K562 (cell line): ENCODE measurements at regions not wholly inside any gene's neighbourhood (a gene's known extent, or its start where the extent isn't known, plus 50 kb on each side); places are given as distances from the start of the nearest gene placed in this dataset.

Experiments
- ATAC-seq: fragments of 200-7000 bp; cut with Tn5 transposase; 3 replicates; pipeline ENCODE4 v1.9.1; 2020; ENCODE audit warnings: moderate library complexity
- BruUV-seq: library from RNA; stranded (reverse); fragments of 400-500 nt; replicated peaks from 2 replicates; lab custom pipeline; 2021; lab: Mats Ljungman, UMichigan
- CTCF ChIA-PET: fragments of 300-600 bp; formaldehyde crosslinking; extraction: SDS; loops from one replicate; lab custom pipeline; 2021; ENCODE audit warnings: low intra/inter-chr PET ratio; lab: Yijun Ruan, JAX
- POLR2A ChIA-PET: fragments of 300-600, 350-650 bp; sonication (Branson Sonifier 250); formaldehyde crosslinking; extraction: SDS; loops from one replicate; lab custom pipeline; 2021; ENCODE audit warnings: antibody characterized with exemption, inconsistent platforms; lab: Yijun Ruan, JAX
- DNase-seq, 4 experiments: peaks; one replicate each; pipeline versions ENCODE4 v3.0.0 to v3.0.0-alpha.2; 2011 to 2018; ENCODE audit warnings: low spot score in 3 of 4, mixed read lengths in 3 of 4; ENCODE audit errors: extremely low read depth in 1 of 4
- FAIRE-seq: peaks from 2 replicates; lab custom pipeline; 2011; peaks lifted over from hg19 to GRCh38; lab: Jason Lieb, UNC
- H2AFZ ChIP-seq: 2 replicates; pipeline ENCODE4 v1.6.0; 2011; ENCODE audit warnings: low read depth, low read length, control low read depth, inconsistent platforms
- H3K27ac ChIP-seq: fragments of 200-600 bp; 3 replicates; pipeline ENCODE4 v1.8.0; 2011; ENCODE audit warnings: low read depth, mild to moderate bottlenecking, control low read depth, inconsistent platforms, low read length, moderate library complexity, mixed read lengths; ENCODE audit errors: extremely low read depth
- H3K27me3 ChIP-seq, 2 experiments: fragments of 300-600 bp in 1 of 2; 2 replicates in 1 of 2; 3 replicates in 1 of 2; pipeline versions ENCODE4 v1.6.0 to v1.8.0; 2011; ENCODE audit warnings: inconsistent platforms in 2 of 2, low read length in 2 of 2, mild to moderate bottlenecking in 1 of 2, mixed read lengths in 1 of 2, moderate library complexity in 1 of 2; ENCODE audit not compliant: control insufficient read depth in 2 of 2, insufficient read depth in 2 of 2
- H3K36me3 ChIP-seq: fragments of 300-600 bp; 3 replicates; pipeline ENCODE4 v1.8.0; 2011; ENCODE audit warnings: mild to moderate bottlenecking, low read length, inconsistent platforms; ENCODE audit not compliant: control insufficient read depth, insufficient read depth
- H3K4me1 ChIP-seq, 2 experiments: fragments of 200-600 bp in 1 of 2; replicated peaks in 1 of 2; 2 replicates in 1 of 2; 3 replicates in 1 of 2; pipeline versions ENCODE4 v1.5.1 to v1.8.0; 2011; ENCODE audit warnings: inconsistent platforms in 2 of 2, low read length in 2 of 2, mild to moderate bottlenecking in 1 of 2, mixed read lengths in 1 of 2, moderate library complexity in 1 of 2; ENCODE audit not compliant: control insufficient read depth in 2 of 2, insufficient read depth in 2 of 2
- H3K4me2 ChIP-seq: 2 replicates; pipeline ENCODE4 v1.6.1; 2011; ENCODE audit warnings: low read length, control low read depth, inconsistent platforms, mixed read lengths; ENCODE audit not compliant: insufficient read depth
- H3K4me3 ChIP-seq: fragments of 200-600 bp; sonication (generic), shearing (Covaris generic); 2 replicates; pipeline ENCODE4 v1.5.1; 2016; ENCODE audit warnings: control low read depth, inconsistent platforms
- H3K79me2 ChIP-seq: fragments of 200-600 bp; 3 replicates; pipeline ENCODE4 v1.8.0; 2011; ENCODE audit warnings: low read length, inconsistent platforms; ENCODE audit not compliant: control insufficient read depth, insufficient read depth
- H3K9ac ChIP-seq, 2 experiments: 2 replicates each; pipeline versions ENCODE4 v1.6.0 to v1.6.1; 2011; ENCODE audit warnings: low read depth in 2 of 2, low read length in 2 of 2, control low read depth in 1 of 2, inconsistent platforms in 1 of 2, mild to moderate bottlenecking in 1 of 2, mixed read lengths in 1 of 2; ENCODE audit not compliant: insufficient read depth in 1 of 2
- H3K9me1 ChIP-seq: one replicate; pipeline ENCODE4 v1.6.0; 2011; ENCODE audit warnings: inconsistent platforms, mild to moderate bottlenecking, low read length, moderate library complexity; ENCODE audit not compliant: control insufficient read depth, insufficient read depth
- H3K9me3 ChIP-seq: replicated peaks from 2 replicates; pipeline ENCODE4 v1.5.1; 2011; ENCODE audit warnings: low read depth, low read length, inconsistent platforms; ENCODE audit not compliant: control insufficient read depth, insufficient read depth
- H4K20me1 ChIP-seq: replicated peaks from 2 replicates; pipeline ENCODE4 v1.6.1; 2011; ENCODE audit warnings: low read length, inconsistent platforms, mixed read lengths; ENCODE audit not compliant: control insufficient read depth, insufficient read depth
- ATF2 ChIP-seq: sonication (generic); formaldehyde crosslinking; IDR thresholded peaks from 2 replicates; pipeline ENCODE4 v1.8.1; 2022; ENCODE audit warnings: missing genetic modification reagents
- C11orf30 ChIP-seq: fragments of 450-650 bp; IDR thresholded peaks from 2 replicates; pipeline ENCODE4 v1.6.1; 2016; ENCODE audit warnings: low read depth, mild to moderate bottlenecking
- ELF4 ChIP-seq: fragments of 450-650 bp; formaldehyde crosslinking; IDR thresholded peaks from 2 replicates; pipeline ENCODE4 v1.4.0; 2022; ENCODE audit warnings: missing genetic modification characterization
- GTF2E2 ChIP-seq: fragments of 200-800 bp; sonication (Bioruptor generic); IDR thresholded peaks from 2 replicates; pipeline ENCODE4 v1.6.1; 2016; ENCODE audit warnings: missing genetic modification characterization, missing compliant biosample characterization
- MAFG ChIP-seq: fragments of 450-650 bp; conservative IDR thresholded peaks from 2 replicates; pipeline ENCODE4 v1.6.1; 2016; ENCODE audit warnings: missing genetic modification characterization, missing compliant biosample characterization
- MAFK ChIP-seq: IDR thresholded peaks from 2 replicates; pipeline ENCODE4 v1.6.1; 2011; ENCODE audit warnings: low read length, improper control_type of control experiment
- MITF ChIP-seq: IDR thresholded peaks from 2 replicates; pipeline ENCODE4 v1.6.1; 2014; ENCODE audit warnings: antibody characterized with exemption
- POLR2AphosphoS5 ChIP-seq: IDR thresholded peaks from 2 replicates; pipeline ENCODE4 v1.6.1; 2011; ENCODE audit warnings: mild to moderate bottlenecking, low read depth, low read length, moderate library complexity; ENCODE audit not compliant: control insufficient read depth, insufficient read depth
- RNF219 ChIP-seq: fragments of 250-450 bp; sonication (Bioruptor Pico); IDR thresholded peaks from 2 replicates; pipeline ENCODE4 v1.5.0; 2022; ENCODE audit warnings: mild to moderate bottlenecking
- SRSF1 ChIP-seq: fragments of 200-400 bp; formaldehyde crosslinking; IDR thresholded peaks from 2 replicates; pipeline ENCODE4 v1.6.1; 2017; ENCODE audit warnings: mild to moderate bottlenecking, low read depth, low read length, moderate library complexity
- SRSF7 ChIP-seq: fragments of 200-400 bp; formaldehyde crosslinking; optimal IDR thresholded peaks from 2 replicates; pipeline ENCODE3; 2017; ENCODE audit warnings: mild to moderate bottlenecking, low read depth, low read length
- TFAP4 ChIP-seq: sonication (generic); formaldehyde crosslinking; IDR thresholded peaks from 2 replicates; pipeline ENCODE4 v1.8.0; 2022; ENCODE audit warnings: missing genetic modification reagents, mild to moderate bottlenecking, moderate library complexity, borderline replicate concordance
- ZNF316 ChIP-seq: fragments of 450-650 bp; IDR thresholded peaks from 2 replicates; pipeline ENCODE4 v1.6.1; 2016
- ZNF398 ChIP-seq: fragments of 250-450 bp; sonication (Bioruptor Pico); IDR thresholded peaks from 2 replicates; pipeline ENCODE4 v1.8.0; 2021; ENCODE audit warnings: moderate library complexity, mild to moderate bottlenecking, inconsistent platforms
- ZNF668 ChIP-seq: fragments of 250-450 bp; sonication (Bioruptor Pico); IDR thresholded peaks from 2 replicates; pipeline ENCODE4 v1.8.0; 2022; ENCODE audit warnings: mild to moderate bottlenecking, inconsistent platforms
- ZNF76 ChIP-seq: fragments of 250-450 bp; sonication (Bioruptor Pico); IDR thresholded peaks from 2 replicates; pipeline ENCODE4 v1.4.0; 2020; ENCODE audit warnings: mild to moderate bottlenecking, moderate library complexity, borderline replicate concordance
- WGBS: fragments of 100-300 bp; shearing (Covaris generic); methylation state at CpG from one replicate; pipeline ENCODE4 v1.1.6; 2016; ENCODE audit warnings: low coverage, mixed read lengths; ENCODE audit not compliant: insufficient coverage; ENCODE audit errors: missing lambda C conversion rate; 5-methylcytosine and 5-hydroxymethylcytosine counted together
- in situ Hi-C: fragments of 300-500 bp; cut with MboI; formaldehyde crosslinking; loops from 4 replicates; pipeline ENCODE4 v1.15.0; 2018; ENCODE audit warnings: inconsistent platforms, mixed read lengths
- intact Hi-C: fragments of 100-400 bp; cut with micrococcal nuclease; formaldehyde crosslinking; loops from 2 replicates; pipeline ENCODE4 v1.14.2; 2022

- no peak for ATAC-seq
- FAIRE-seq, result no peak
- DNase-seq, result no peak
- CTCF ChIA-PET, result no interaction called here
- intact Hi-C loops (no loop called here), in situ Hi-C loops (no loop called here)
- Histone ChIP-seq H3K4me3 (no peak overlapping the region), H2AFZ (no peak overlapping the region), H3K4me1 (no peaks in the 10 kb centered on the region), H3K79me2 (no peaks in the 10 kb centered on the region), H3K4me2 (no peak overlapping the region), H3K9ac (no peak overlapping the region), H3K9me1 (no peaks in the 10 kb centered on the region), H3K9me3 (no peaks in the 10 kb centered on the region; the same call in 1 of the 2 replicates), H3K36me3 (no peaks in the 10 kb centered on the region), H4K20me1 (no peaks in the 10 kb centered on the region), H3K27ac (no peak overlapping the region), H3K27me3 (no peaks in the 10 kb centered on the region)
- BruUV-seq, result no TSS peak
- POLR2A ChIA-PET, result no interaction called here
- WGBS, result 2% methylated on average over 3 of the region's 3 CpGs
- TF ChIP-seq MITF (no peak), ELF4 (CRISPR knock-in tag) (no peak), SRSF1 (no peak), ZNF316 (peak; percentile 43; the same call in 1 of the 2 replicates), C11orf30 (peak; percentile 21; the same call in 1 of the 2 replicates), MAFG (tag) (peak; percentile 35; the same call in 1 of the 2 replicates), ZNF398 (CRISPR knock-in tag) (no peak), RNF219 (no peak), GTF2E2 (tag) (no peak), ZNF76 (CRISPR knock-in tag) (no peak), POLR2AphosphoS5 (no peak), ATF2 (CRISPR knock-in tag) (no peak), SRSF7 (no peak), ZNF668 (CRISPR knock-in tag) (no peak), TFAP4 (no peak), MAFK (peak; percentile 34; the same call in 1 of the 2 replicates)
Observed at GRCh38 chr6:48550603-48551002, 439.6 kb upstream of the PTCHD4 start.
